BE2C (cell line): ENCODE measurements at regions not wholly inside any gene's neighbourhood (a gene's known extent, or its start where the extent isn't known, plus 50 kb on each side); places are given as distances from the start of the nearest gene placed in this dataset.
A peak's percentile ranks its signal among the peaks of the same experiment; 100 is the strongest.

Experiments
- DNase-seq: peaks from one replicate; pipeline ENCODE4 v3.0.0-alpha.2; 2020
- H3K27me3 ChIP-seq: fragments of 250-450 bp; sonication (Bioruptor Pico); 2 replicates; pipeline ENCODE4 v1.5.1; 2020; ENCODE audit warnings: mild to moderate bottlenecking
- H3K36me3 ChIP-seq: fragments of 250-450 bp; sonication (Bioruptor Pico); 2 replicates; pipeline ENCODE4 v1.5.1; 2020; ENCODE audit warnings: mild to moderate bottlenecking
- H3K4me1 ChIP-seq: fragments of 250-450 bp; sonication (Bioruptor Pico); 2 replicates; pipeline ENCODE4 v1.5.1; 2020
- H3K4me3 ChIP-seq: 2 replicates; pipeline ENCODE4 v1.5.1; 2011; ENCODE audit warnings: low read depth, low read length
- H3K9me3 ChIP-seq: fragments of 250-450 bp; sonication (Bioruptor Pico); 2 replicates; pipeline ENCODE4 v1.5.1; 2020
- TF ChIP-seq, protein P1 (sequence below): IDR thresholded peaks from 2 replicates; pipeline ENCODE4 v1.5.1; 2012; ENCODE audit warnings: mild to moderate bottlenecking, low read depth, low read length

GRCh38 chr11:91222830-91223229 lies 1000.0 kb upstream of the CHORDC1 start:
- Histone ChIP-seq H3K27me3 (no peaks in the 10 kb centered on the region), H3K4me1 (no peaks in the 10 kb centered on the region), H3K9me3 (no peaks in the 10 kb centered on the region), H3K4me3 (no peak overlapping the region), H3K36me3 (no peaks in the 10 kb centered on the region)
- DNase-seq = no peak
- TF ChIP-seq, protein P1, sequence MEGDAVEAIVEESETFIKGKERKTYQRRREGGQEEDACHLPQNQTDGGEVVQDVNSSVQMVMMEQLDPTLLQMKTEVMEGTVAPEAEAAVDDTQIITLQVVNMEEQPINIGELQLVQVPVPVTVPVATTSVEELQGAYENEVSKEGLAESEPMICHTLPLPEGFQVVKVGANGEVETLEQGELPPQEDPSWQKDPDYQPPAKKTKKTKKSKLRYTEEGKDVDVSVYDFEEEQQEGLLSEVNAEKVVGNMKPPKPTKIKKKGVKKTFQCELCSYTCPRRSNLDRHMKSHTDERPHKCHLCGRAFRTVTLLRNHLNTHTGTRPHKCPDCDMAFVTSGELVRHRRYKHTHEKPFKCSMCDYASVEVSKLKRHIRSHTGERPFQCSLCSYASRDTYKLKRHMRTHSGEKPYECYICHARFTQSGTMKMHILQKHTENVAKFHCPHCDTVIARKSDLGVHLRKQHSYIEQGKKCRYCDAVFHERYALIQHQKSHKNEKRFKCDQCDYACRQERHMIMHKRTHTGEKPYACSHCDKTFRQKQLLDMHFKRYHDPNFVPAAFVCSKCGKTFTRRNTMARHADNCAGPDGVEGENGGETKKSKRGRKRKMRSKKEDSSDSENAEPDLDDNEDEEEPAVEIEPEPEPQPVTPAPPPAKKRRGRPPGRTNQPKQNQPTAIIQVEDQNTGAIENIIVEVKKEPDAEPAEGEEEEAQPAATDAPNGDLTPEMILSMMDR = no peak

DNA sequence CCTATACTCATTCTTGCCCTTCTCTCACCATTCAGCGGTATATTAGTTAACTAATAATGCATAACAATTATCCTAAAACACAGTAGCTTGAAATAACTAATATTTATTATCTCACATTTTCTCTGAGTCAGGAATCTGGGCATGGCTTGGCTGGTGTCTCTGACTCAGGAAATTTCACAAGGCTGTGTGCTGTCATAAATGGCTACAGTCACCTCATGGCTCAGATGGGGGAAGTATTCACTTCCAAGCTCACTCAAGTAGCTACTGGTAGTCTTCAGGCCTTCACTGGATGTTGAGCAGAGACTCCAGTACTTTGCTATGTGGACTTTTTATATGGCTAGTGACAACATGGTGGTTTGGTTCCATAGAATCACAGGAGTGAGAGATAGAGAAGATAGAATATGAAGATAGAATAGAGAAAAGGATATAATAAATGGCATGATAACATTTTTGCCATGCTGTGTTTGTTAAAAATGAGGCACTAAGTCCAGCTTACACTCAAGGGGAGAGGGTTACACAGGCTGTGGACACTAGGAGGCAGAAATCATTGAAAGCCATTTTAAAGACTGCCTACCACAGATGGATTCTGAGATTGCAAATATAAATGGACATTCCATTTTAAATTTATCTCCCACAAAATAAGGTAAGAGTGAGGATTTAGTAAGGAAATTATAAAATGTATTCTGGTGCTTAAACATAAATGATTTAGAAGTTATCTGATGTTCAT lies 997.8 kb upstream of the CHORDC1 start:
- Histone ChIP-seq H3K9me3 (no peaks in the 10 kb centered on the region), H3K36me3 (no peaks in the 10 kb centered on the region), H3K4me1 (no peaks in the 10 kb centered on the region), H3K27me3 (no peaks in the 10 kb centered on the region), H3K4me3 (no peak overlapping the region)
- no peak for DNase-seq
- TF ChIP-seq, protein P1 = peak; percentile 26; the same call in 1 of the 2 replicates

DNA sequence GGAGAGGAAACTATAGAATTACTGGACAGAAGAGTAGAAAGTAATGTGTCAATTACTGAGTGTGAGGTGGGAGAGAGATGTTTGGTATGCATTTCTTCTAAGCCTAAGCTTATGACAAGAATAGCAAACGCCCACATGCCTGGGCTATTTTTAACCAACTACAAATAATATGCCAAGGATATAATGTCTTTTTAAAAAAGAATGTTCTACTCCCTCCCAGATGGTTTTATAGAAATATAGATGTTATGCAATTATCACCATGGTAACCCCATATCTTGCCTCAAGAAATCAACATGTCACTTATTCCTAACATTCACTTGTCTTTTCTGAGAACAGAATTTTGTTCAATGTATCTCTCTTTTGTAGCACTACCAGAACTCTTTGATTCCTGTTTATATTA lies 996.7 kb upstream of the CHORDC1 start:
- Histone ChIP-seq H3K27me3 (no peaks in the 10 kb centered on the region), H3K9me3 (no peaks in the 10 kb centered on the region), H3K4me3 (no peak overlapping the region), H3K36me3 (no peaks in the 10 kb centered on the region), H3K4me1 (no peaks in the 10 kb centered on the region)
- no peak for DNase-seq
- TF ChIP-seq, protein P1 = no peak

DNA sequence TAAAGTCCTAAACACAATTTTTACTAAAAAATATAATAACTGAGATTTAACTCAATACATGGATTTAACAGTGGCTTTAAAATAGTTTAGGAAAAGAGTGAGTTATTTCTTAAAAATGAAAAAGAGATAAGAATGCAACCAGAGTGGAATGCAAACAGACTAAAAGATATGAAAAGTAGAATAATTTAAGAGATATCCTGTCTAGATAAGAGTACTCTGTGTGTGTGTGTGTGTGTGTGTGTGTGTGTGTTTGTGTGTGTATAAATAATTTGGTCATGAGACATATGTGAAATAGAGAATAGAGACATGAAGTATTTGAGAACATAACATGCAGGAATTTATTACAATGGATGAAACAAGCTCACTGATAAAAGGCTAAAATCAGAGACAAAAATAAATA lies 986.9 kb upstream of the CHORDC1 start:
- Histone ChIP-seq H3K9me3 (no peaks in the 10 kb centered on the region), H3K36me3 (no peaks in the 10 kb centered on the region), H3K4me1 (no peaks in the 10 kb centered on the region), H3K27me3 (no peaks in the 10 kb centered on the region), H3K4me3 (no peak overlapping the region)
- TF ChIP-seq, protein P1 = no peak
- DNase-seq = no peak

DNA sequence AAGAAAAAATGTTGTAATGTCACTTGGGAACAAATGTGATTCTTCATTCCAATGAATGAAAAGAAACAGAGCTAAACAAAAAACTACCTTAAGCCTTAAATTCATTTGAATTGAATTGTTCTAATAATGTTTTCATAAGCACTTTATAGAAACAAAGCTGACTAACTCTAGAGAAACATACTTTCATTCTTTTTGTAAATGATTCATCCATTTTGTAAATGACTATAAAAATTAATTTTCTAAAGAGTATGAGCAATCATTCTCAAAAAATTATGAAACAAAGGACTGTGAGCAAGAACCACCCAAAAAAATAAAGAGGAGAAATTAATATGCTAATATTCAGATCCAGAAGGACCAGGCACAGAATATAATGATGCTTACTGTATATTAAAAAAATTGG lies 986.5 kb upstream of the CHORDC1 start:
- Histone ChIP-seq H3K27me3 (no peaks in the 10 kb centered on the region), H3K4me1 (no peaks in the 10 kb centered on the region)
- TF ChIP-seq, protein P1 = no peak

DNA sequence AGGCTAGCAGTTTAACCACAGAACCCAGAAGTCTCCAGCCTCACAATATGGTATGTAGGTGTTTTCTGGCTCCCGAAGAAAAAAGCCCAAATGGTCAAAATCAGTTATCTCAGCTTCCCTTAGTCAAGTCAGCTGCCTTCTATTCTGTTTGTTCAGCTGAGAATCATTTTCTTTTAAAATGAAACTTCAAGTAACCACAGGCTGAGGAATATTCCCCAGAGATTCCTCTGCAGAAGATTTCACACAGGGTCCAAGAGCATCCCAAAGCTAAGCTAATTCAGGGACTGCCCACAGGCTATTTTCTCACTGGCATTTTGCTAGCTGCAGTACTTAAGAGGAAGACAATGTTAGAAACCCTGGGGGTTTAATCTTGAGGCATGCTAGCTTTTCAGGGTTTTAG lies 977.0 kb upstream of the CHORDC1 start:
- H3K4me3 ChIP-seq = no peak overlapping the region
- TF ChIP-seq, protein P1 = no peak
- H3K36me3 ChIP-seq = no peaks in the 10 kb centered on the region
- H3K4me1 ChIP-seq = peaks cover 3% of the 10 kb centered on the region; the same call in 1 of the 2 replicates
- no peaks in the 10 kb centered on the region for H3K9me3 ChIP-seq
- DNase-seq = no peak
- H3K27me3 ChIP-seq = no peaks in the 10 kb centered on the region

More for the DNA sequence above, 986.5 kb upstream of the CHORDC1 start:
- Histone ChIP-seq H3K36me3 (no peaks in the 10 kb centered on the region), H3K4me3 (no peak overlapping the region), H3K9me3 (no peaks in the 10 kb centered on the region)
- no peak for DNase-seq
